ENCODE measurements at regions not wholly inside any gene's neighbourhood (a gene's known extent, or its start where the extent isn't known, plus 50 kb on each side); places are given as distances from the start of the nearest gene placed in this dataset.

DNA sequence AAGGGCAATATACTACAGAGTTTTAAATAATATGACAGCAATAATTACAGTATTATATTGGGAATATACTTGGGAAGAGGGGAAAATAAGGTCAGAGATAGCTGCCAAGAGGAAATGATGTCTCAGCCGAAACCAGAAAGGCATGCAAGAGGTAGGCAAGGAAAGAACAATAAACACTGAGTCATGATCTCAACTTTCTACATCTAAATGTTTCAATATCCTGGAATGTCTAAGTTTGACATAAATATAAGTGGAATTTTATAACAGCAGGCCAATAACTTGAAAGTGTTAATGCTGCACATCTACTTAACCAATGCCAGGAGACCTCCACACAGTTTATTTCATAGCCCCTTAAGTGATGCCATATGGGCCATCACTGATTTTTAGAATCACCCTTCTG lies 99.8 kb upstream of the CPNE4 start:
- intact Hi-C loops (cut with micrococcal nuclease) = no loop called here
- H3K27me3 ChIP-seq (ENCODE audit: insufficient read depth, low read length) = peaks cover 22% of the 10 kb centered on the region; the same call in 1 of the 2 replicates
- H2AFZ ChIP-seq (ENCODE audit: low read depth, low read length, poor library complexity, severe bottlenecking) = no peak overlapping the region
- no peaks in the 10 kb centered on the region for H3K36me3 ChIP-seq (ENCODE audit: control insufficient read depth in 1 of 2, insufficient read depth in 2 of 2, low read length in 2 of 2)
- H3K4me2 ChIP-seq (ENCODE audit: low read length) = no peak overlapping the region
- no peaks in the 10 kb centered on the region for H4K20me1 ChIP-seq (ENCODE audit: insufficient read depth)
- no peak overlapping the region for H3K27ac ChIP-seq (ENCODE audit: low read depth, low read length)
- ATAC-seq (no peak), DNase-seq (ENCODE audit: low read depth, low spot score) (no peak)
- RAD21 ChIA-PET (ENCODE audit: low non-redundant PET in 1 of 2, low total read pairs in 2 of 2, uncharacterized antibody in 2 of 2, unreplicated experiment in 2 of 2) = no interaction called here
- no peaks in the 10 kb centered on the region for H3K4me1 ChIP-seq (ENCODE audit: control insufficient read depth in 1 of 2, insufficient read depth in 2 of 2, low read length in 2 of 2)
- TF ChIP-seq POLR2AphosphoS5 (IDR thresholded peaks at IDR 0.05; ENCODE audit: low read depth, low read length) (no peak), EZH2 (IDR thresholded peaks at IDR 0.05) (no peak), TCF7L2 (IDR thresholded peaks at IDR 0.05; ENCODE audit: borderline replicate concordance, extremely low read depth, insufficient read depth, insufficient read length) (no peak), SP1 (IDR thresholded peaks at IDR 0.05; ENCODE audit: low read depth) (no peak), EGR1 (IDR thresholded peaks at IDR 0.05; ENCODE audit: low read depth) (no peak), JUND (IDR thresholded peaks at IDR 0.05) (no peak), ELF1 (IDR thresholded peaks at IDR 0.05; ENCODE audit: borderline replicate concordance, low read depth) (no peak), SRF (IDR thresholded peaks at IDR 0.05; ENCODE audit: low read depth) (no peak), ZFX (IDR thresholded peaks at IDR 0.05) (no peak), YY1 (IDR thresholded peaks at IDR 0.05; ENCODE audit: extremely low read depth, insufficient replicate concordance, low read depth, low read length) (no peak), CEBPB (IDR thresholded peaks at IDR 0.05; ENCODE audit: low read depth) (no peak), POLR2A (IDR thresholded peaks at IDR 0.05; ENCODE audit: borderline replicate concordance, extremely low read depth, insufficient read depth, insufficient read length) (no peak), EZH2phosphoT487 (IDR thresholded peaks at IDR 0.05; ENCODE audit: borderline replicate concordance) (no peak)
- TF ChIP-seq, protein P1, sequence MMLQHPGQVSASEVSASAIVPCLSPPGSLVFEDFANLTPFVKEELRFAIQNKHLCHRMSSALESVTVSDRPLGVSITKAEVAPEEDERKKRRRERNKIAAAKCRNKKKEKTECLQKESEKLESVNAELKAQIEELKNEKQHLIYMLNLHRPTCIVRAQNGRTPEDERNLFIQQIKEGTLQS (IDR thresholded peaks at IDR 0.05) = no peak
- TF ChIP-seq, protein P2, sequence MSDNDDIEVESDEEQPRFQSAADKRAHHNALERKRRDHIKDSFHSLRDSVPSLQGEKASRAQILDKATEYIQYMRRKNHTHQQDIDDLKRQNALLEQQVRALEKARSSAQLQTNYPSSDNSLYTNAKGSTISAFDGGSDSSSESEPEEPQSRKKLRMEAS (IDR thresholded peaks at IDR 0.05) = no peak
- TF ChIP-seq, protein P3, sequence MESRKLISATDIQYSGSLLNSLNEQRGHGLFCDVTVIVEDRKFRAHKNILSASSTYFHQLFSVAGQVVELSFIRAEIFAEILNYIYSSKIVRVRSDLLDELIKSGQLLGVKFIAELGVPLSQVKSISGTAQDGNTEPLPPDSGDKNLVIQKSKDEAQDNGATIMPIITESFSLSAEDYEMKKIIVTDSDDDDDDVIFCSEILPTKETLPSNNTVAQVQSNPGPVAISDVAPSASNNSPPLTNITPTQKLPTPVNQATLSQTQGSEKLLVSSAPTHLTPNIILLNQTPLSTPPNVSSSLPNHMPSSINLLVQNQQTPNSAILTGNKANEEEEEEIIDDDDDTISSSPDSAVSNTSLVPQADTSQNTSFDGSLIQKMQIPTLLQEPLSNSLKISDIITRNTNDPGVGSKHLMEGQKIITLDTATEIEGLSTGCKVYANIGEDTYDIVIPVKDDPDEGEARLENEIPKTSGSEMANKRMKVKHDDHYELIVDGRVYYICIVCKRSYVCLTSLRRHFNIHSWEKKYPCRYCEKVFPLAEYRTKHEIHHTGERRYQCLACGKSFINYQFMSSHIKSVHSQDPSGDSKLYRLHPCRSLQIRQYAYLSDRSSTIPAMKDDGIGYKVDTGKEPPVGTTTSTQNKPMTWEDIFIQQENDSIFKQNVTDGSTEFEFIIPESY (IDR thresholded peaks at IDR 0.05; ENCODE audit: extremely low read depth, insufficient replicate concordance, low read length) = no peak
- no TSS peak for BruUV-seq (replicated peaks)
- CTCF ChIA-PET = no interaction called here
- H3K9me3 ChIP-seq (ENCODE audit: control insufficient read depth in 1 of 2, insufficient read depth in 1 of 2, low read depth in 1 of 2, low read length in 2 of 2) = no peaks in the 10 kb centered on the region
- POLR2A ChIA-PET = no interaction called here
- H3K9ac ChIP-seq (ENCODE audit: low read length) = no peak overlapping the region
- no peak overlapping the region for H3K4me3 ChIP-seq (replicated peaks in 1 of 2; ENCODE audit: low read depth in 1 of 2, low read length in 2 of 2)
- no peaks in the 10 kb centered on the region for H3K9me2 ChIP-seq (ENCODE audit: insufficient read depth)
- no peaks in the 10 kb centered on the region for H3K79me2 ChIP-seq (ENCODE audit: insufficient read depth, low read length)

All from HCT116 (cell line).